NCI-H2107 (cell line): ENCODE measurements at regions not wholly inside any gene's neighbourhood (a gene's known extent, or its start where the extent isn't known, plus 50 kb on each side); places are given as distances from the start of the nearest gene placed in this dataset.

Experiments
- DNase-seq: peaks from one replicate; lab custom pipeline; 2025; lab: John Stamatoyannopoulos, UW

DNA sequence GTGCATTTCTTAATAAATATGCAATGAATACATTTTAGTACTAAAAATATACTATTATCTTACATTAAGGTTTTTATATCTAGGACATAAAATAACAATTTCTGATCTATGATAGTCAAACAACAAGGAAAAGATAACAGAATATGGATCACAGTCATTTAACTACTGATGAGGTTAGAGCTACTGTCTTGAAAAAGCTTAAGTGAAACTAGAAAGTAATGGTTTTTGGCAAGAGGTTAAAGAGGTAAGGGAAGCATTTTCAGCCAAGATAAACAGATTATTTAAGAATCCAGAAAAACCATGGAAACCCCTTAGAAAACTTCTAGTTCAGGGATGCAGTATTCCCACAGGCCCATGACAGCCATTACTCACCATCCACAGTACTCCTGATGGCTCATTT lies 787.4 kb downstream of the DACH1 start:
- DNase-seq: no peak

DNA sequence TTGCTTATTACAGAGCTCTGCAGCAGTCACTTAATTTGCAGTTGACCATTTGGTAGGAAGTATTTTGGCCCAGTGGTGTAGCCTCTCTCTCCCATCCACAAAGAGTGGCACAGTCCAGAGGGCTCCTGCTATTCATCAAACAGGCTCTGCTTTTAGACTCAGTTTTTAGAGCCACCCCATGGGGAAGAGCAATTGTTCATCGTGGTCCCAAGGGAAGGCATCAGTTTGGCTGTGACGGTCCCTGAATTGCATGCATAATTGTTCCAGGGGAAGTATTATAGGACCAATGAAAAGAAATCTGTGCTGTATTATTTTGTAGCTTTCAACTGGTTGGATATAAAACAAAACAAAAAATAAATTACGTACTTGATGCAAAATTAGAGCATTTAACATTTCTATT lies 799.0 kb downstream of the DACH1 start:
- DNase-seq: peak; percentile 3

DNA sequence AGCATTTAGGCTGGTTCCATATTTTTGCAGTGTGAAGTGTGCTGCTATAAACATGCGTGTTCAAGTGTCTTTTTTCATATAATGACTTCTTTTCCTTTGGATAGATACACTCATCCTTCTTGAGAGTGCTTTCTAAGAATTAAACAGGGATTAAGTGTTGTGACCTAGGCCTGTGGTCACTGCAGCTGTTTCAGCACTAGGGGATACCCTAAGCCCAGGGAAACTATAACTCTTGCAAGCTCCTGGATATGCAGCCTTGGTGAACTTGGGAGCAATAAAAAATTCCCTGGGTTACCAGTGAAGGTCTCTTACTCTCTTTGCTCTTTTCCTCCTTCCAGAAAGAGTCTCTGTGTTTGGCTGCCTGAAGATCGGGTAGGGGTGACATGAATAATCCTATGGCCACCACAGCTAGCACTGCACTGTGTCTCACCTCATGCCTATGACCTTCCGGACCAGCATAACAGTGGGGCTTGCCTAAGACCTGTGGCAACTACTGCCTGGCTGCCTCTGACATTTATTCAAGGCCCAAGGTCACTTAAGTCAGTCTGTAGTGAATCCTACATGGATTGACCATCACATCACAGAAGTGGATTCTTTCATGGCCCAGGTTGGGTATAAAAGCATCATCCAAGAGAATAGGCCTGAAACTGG lies 799.7 kb downstream of the DACH1 start:
- no peak for DNase-seq

DNA sequence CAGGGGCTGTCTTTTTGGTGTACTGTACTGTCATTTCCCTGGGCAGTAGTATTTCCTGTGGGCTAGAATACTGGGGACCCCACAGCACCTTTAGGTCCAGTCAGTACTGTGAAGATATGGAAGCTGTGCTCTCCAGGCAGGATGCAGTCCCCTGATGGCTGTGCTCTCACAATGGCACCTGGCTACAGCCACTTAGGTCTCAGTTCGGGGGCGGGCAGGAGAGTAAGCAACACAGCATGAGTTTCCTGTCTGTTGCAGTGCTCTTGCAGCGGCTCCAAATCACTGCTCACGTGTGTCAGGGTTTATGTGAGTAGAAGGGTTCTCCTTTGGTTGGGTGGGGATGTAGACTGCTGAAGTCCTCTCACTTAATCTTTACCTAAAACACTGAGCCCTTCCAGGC lies 810.4 kb downstream of the DACH1 start:
- DNase-seq: no peak

DNA sequence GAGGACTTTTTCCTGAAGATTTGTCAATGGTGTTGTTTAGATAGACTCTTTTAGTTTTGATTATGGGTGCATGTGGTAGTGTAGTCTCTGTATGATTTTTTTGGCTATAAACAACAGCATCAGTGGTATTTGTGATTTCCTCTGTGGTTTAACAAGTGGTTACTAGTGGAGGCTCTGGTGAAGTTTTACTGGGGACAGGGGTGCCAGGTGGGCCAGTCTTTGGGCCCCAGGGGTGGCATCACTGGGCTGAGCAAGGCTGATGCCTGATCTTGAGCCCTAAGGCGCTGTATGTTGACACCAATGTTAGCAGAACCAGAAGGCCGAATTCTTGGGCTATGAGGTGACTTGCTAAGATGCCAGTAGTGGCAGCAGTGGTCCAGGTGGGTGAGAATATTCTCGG lies 811.4 kb downstream of the DACH1 start:
- no peak for DNase-seq

GRCh38 chr13:71055047-71055446 lies 812.0 kb downstream of the DACH1 start:
- DNase-seq: no peak

DNA sequence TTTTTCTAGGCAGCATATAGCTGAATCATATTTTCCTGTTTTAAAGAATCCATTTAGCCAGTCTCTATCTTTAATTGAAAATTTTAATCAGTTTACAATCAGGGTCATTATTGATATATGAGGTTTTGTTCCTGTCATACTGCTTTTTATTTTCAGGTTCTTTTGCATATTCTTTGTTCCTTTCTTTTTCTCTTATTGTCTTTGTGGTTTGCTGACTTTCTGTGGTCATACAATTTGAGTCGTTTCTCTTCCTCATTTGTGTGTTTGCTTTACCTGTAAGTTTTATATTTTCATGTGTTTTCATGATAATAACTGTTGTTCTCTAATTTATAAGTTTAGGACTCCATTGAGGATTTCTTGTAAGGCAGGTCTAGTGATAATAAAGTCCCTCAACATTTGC lies 812.6 kb downstream of the DACH1 start:
- no peak for DNase-seq

GRCh38 chr13:71051573-71051972 lies 815.4 kb downstream of the DACH1 start:
- no peak for DNase-seq

DNA sequence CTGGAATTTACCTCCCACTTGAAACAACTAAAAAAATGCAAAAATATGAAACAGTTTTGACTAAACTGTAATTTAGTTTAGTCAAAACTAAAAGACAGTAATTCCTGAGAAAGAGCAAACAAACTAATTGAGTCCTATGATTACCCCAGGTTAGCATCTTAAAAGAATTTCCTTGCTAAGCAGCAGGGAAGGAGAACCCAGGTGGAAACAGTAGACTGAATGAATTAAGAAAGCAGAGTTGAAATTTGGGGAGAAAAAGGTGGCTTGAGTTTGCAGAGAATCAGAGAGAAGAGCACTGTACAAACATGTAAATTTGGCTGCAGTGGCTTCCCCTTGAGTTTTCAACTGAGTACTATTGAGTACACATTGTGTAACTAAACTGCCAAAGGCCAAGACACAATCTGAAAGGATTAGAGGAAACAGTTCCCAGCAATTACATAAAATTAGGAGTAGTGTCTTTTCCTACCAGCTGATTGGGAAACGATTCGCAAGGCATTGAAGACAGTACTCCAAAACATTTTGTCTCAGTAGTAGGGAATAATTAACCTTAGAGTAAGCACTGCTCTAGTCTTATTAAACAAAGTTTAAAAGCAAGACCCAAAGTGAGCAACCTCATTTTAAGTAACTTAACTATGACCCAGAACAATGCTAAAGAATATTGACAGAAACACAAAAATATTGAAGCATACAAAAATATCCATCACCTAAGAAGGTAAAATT lies 820.5 kb downstream of the DACH1 start:
- DNase-seq: no peak

DNA sequence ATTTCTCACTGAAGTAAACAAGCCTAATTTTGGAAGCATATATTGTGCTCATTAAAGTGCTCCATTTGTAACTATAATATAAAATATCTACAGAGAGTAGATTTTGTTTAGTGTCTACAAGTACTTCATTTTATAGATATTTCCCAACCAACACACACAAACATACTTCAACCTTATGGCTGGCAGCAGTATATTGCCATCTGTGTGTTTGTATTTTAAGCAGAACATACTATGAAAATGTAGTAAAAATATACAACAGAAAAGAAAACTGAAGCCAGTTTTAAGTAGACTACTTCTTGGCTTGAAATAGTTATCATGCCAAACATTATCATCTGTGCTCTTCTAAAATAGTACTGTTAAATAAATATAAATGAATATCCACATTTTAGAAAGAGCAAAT lies 821.9 kb downstream of the DACH1 start:
- no peak for DNase-seq

DNA sequence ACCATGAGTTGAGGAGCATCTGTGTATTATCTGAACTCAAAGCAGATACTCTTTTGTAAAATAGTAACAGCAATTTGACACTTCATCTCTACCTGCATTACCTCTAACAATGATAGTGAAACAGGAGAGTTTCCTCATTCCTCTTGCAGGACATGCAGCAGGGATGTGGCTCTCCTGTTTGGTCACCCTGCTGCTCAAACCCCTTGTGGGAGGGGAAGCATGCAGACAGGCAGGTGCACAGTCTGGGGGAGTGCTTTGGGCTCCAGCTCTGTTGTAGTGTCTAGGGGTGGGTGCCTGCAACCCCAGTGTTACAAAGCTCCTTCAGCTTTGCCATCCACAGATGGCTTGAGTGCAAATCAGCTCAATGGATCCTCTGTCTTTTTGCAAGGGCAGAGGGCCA lies 827.6 kb downstream of the DACH1 start:
- no peak for DNase-seq

DNA sequence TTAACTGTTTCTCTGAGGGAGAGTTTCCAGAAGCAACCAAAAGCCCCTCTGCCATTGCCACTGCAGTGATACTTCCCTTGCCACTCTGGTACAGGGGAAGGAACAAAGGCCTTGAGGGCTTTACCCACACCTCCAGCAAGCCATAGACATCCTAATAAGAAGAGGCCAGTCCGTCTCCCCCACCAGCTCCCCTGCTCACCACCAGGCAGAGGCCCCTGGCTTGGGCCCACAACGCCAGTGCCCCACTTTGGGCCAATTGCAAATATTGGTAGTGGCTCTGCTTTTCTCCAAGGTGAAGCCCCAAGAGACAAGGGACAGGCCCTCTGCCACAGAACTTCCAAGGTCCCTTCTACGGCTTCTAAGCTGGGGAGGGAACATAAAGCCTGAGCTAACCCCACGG lies 833.0 kb downstream of the DACH1 start:
- DNase-seq: no peak

DNA sequence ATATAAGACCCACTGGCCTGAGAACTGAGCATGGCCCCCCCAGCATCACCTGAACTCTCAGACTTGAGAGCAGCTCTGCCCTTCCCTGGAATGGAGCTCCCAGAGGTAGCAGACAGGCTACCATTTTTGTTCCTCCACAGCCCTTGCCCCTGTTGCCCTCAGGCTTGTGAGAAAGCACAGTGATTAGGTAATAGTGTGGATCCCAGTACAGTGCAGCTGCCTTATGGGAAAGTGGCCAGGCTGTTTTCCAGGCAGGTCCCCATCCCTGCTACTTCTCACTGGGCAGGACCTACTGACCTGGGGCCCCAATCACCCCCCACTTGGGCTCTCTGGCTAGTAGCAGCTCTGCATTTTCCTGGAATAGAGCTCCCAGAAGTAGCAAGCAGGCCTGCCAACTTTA lies 834.0 kb downstream of the DACH1 start:
- no peak for DNase-seq

DNA sequence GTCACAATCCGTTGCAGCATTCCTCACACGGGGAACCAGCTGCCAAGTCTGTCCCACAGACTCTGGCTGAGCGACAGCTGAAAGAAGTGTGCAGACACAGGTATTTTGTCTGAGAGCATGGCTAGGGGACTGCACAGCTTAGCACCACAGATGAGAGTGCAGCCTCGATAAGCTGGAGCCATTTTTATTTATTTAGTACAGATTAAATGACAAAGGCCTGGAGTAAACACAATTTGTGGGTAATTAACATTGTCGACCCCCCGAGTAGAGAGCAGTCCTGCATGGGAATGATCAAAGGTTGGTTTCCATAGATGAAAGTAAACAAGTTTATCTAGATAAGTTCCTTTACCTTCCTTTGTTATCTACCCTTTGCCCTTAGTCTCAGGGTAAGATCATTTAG lies 836.2 kb downstream of the DACH1 start:
- no peak for DNase-seq

GRCh38 chr13:71028884-71029283 lies 838.1 kb downstream of the DACH1 start:
- no peak for DNase-seq

DNA sequence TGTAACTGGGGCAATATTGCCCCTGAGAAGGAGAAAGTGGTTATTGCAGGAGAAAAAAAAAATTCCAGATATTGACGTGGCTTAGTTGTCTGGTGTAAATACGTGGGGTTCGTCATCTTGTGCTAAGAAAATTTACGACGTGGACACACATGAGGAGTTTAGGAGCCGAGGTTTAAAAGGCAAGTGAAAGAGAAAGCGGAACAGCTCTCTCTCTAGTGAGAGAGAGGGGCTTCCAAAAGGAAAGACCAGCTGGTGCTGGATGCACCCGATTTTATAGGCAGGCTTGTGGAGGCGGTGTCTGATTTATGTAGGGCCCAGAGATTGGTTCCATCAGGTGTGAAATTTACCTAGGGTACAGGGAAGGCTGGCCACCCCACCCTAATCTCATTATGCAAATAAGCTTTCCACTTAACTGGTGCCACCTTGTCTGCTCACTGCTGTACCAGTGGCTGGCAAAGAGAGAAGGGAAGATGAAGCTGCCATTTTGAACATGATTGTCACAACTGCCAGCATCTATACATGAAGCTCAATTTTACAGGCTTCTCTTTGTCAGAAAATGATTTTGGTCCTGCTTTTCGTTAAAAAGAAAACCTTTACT lies 845.1 kb downstream of the DACH1 start:
- DNase-seq: no peak

DNA sequence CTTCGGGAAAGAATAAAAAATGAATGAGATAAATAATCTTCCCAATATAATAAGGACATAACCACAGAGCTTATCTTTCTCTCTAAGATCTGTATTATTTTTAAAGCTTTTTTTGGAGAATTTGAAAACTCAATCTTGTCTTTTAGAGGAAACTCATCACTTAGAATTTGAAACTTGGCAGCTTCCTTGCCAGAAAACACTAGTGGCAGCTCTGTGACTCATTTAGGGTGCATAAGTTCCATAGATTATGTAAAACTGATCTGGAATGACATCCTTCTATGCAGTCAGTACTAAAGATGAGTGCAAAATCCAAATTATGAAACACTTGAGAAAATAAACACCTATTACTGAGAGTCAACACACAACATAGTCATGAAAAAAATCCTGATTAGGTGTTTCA lies 848.0 kb downstream of the DACH1 start:
- no peak for DNase-seq

- DNase-seq: no peak
Observed at GRCh38 chr13:71018544-71018943, 848.5 kb downstream of the DACH1 start.

- DNase-seq: no peak
Observed at GRCh38 chr13:71017607-71018006, 849.4 kb downstream of the DACH1 start.

DNA sequence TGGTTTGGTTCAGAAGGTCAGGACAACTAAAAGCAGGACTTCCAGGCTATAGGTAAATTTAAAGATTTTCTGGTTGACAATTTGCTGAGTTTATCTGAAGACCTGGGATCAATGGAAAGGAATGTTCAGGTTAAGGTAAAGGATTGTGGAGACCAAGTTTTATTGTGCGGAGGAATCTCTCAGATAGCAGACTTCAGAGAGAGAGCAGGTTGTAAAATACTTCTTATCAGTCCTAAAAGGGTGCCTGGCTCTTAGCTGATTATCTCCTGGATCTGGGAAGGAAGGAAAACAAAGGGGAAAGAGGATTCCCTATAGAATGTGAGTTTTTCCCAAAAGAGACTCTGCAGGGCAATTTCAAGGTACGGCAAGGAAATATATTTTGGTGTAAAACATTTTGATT lies 851.5 kb downstream of the DACH1 start:
- DNase-seq: no peak

DNA sequence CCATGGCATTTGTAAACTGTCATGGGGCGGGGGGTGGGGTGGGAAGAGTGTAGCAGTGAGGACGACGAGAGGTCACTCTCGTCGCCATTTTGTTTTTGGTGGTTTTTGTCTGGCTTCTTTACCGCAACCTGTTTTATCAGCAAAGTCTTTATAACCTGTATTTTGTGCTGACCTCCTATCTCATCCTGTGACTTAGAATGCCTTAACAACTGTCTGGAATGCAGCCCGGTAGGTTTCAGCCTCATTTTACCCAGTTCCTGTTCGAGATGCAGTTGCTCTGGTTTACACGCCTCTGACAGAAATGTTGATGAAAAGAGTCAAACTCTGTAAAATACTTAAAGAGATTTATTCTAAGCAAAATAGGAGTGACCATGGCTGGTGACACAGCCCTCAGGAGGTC lies 852.0 kb downstream of the DACH1 start:
- DNase-seq: no peak

DNA sequence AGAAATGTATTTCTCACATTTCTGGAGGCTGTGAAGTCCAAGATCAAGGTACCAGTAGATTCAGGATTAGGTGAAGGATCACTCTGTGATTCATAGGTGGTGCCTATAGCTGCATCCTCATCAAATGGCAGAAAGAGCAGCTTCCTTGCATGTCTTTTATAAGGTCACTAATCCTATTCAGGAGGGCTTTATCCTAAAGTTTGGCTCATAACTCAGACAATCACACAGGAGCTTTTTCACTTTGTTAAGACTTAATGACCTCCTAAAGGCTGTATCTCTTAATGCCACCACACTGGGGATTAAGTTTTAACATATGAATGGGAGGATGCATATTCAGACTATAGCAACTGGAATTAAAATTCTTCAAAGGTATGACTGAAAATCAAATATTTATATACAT lies 861.1 kb downstream of the DACH1 start:
- no peak for DNase-seq

- no peak for DNase-seq
Observed at GRCh38 chr13:70995338-70995737, 871.7 kb downstream of the DACH1 start.

DNA sequence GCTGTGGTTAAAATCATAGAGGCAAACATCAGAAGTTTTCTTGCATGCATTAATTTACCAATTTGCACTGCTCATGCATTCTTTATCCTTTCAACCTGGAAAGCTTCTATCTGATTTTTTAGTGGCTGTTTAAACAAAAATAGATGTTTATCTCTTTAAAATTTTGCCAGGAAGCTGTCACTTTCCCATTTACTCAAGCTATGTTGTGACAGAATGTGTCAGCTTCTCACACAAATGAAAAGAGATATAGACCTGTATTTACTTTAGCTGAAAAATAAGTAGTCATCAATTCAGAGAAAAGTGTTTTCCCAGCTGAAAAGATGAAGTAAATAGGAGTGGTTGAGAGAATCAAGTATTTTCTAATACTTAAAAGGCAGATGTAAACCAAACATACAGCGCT lies 872.8 kb downstream of the DACH1 start:
- DNase-seq: no peak
